Right lobe of liver (tissue), 6 donors: ENCODE measurements at regions not wholly inside any gene's neighbourhood (a gene's known extent, or its start where the extent isn't known, plus 50 kb on each side); places are given as distances from the start of the nearest gene placed in this dataset.

ENCODE experiments used
- ATAC-seq, 4 donors: fragments of 200-7000 bp; cut with Tn5 transposase; one replicate each; pipeline ENCODE4 v1.9.1; 2020; ENCODE audit warnings: mild to moderate bottlenecking in 4 of 4, moderate library complexity in 4 of 4
- DNase-seq, 3 donors: peaks; one replicate each; pipeline ENCODE4 v3.0.0-alpha.2; 2020
- H3K27ac ChIP-seq, 3 donors: fragments of 200-600 bp; one replicate each; pipeline ENCODE4 v1.8.0; 2022
- H3K27me3 ChIP-seq, 2 donors: fragments of 200-600 bp; one replicate each; pipeline ENCODE4 v1.8.0; 2022
- H3K36me3 ChIP-seq, 4 donors: fragments of 200-600 bp; sonication (generic) in 1 of 4; one replicate each; pipeline versions ENCODE4 v1.5.1 to v1.8.0; 2017 to 2022; ENCODE audit warnings: control low read depth in 1 of 4
- H3K4me1 ChIP-seq, 4 donors: fragments of 200-600 bp; sonication (generic) in 1 of 4; one replicate each; pipeline versions ENCODE4 v1.5.1 to v1.8.0; 2017 to 2022; ENCODE audit warnings: control low read depth in 1 of 4
- H3K4me3 ChIP-seq, 3 donors: fragments of 200-600 bp; one replicate each; pipeline ENCODE4 v1.8.0; 2022
- H3K9me3 ChIP-seq, 4 donors: fragments of 200-600 bp; sonication (generic) in 1 of 4; one replicate each; pipeline versions ENCODE4 v1.5.1 to v1.8.0; 2017 to 2022; ENCODE audit warnings: control low read depth in 1 of 4
- CTCF ChIP-seq, 4 donors: fragments of 200-600 bp in 3 of 4; fragments of 450-650 bp in 1 of 4; IDR thresholded peaks; one replicate each; pipeline versions ENCODE4 v1.5.1 to v1.8.0; 2016 to 2022; ENCODE audit warnings: antibody characterized with exemption in 4 of 4, mild to moderate bottlenecking in 2 of 4
- POLR2A ChIP-seq: fragments of 450-650 bp; IDR thresholded peaks from one replicate; pipeline ENCODE4 v1.6.1; 2017; ENCODE audit warnings: antibody characterized with exemption, mild to moderate bottlenecking
- WGBS: methylation state at CpG from one replicate; pipeline ENCODE4 v1.1.6; 2018; ENCODE audit warnings: low coverage, low lambda C conversion rate; ENCODE audit not compliant: insufficient coverage; ENCODE audit errors: missing lambda C conversion rate; 5-methylcytosine and 5-hydroxymethylcytosine counted together
- intact Hi-C, 2 donors: fragments of 100-400 bp; cut with DNase I; formaldehyde crosslinking; loops; one replicate each; pipeline versions ENCODE4 v1.11.2 to v1.14.1; 2022
- donor health status: DM: no; HTN: yes; CAD: no.
- donor health status: DM: no; HTN: no; CAD: no.
- donor health status: DM: no; HTN: no; CAD: no.
- donor health status: DM: no; HTN: yes; CAD: no.
- donor health status: DM: no; HTN: yes; CAD: no.

DNA sequence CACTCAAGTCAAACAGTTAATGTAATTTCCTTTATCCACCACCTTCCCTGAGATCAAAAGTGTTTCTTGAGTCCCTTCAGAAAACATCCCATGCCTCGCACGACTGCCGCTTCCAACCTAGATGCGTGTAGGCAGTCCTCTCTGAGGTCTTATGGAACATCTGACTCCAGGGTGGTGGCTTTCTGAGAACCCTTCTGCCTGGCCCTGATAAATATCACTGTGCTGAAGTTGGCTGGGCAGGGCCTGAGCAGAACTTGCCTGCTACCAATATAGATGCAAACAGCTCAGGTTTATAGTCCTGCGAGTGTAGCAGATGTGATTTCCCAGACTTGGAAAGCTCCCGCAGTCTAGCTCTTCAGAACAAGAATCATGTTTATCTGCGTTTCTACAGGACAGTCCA lies 61.1 kb upstream of the GPR12 start:
- no peak for TF ChIP-seq CTCF (IDR thresholded peaks at IDR 0.05)
- no peak for TF ChIP-seq POLR2A
- Histone ChIP-seq H3K27ac (no peak overlapping the region), H3K4me1 (no peaks in the 10 kb centered on the region), H3K9me3 (no peaks in the 10 kb centered on the region), H3K36me3 (no peaks in the 10 kb centered on the region), H3K4me3 (no peak overlapping the region), H3K27me3 (no peaks in the 10 kb centered on the region)
- DNase-seq (no peak), ATAC-seq (no peak)
- intact Hi-C loops: no loop called here
- WGBS: 82% methylated on average over 4 of the region's 7 CpGs

GRCh38 chr13:26820871-26821270 lies 60.3 kb upstream of the GPR12 start:
- Histone ChIP-seq H3K36me3 (no peaks in the 10 kb centered on the region), H3K4me1 (no peaks in the 10 kb centered on the region), H3K27me3 (no peaks in the 10 kb centered on the region), H3K4me3 (no peak overlapping the region), H3K27ac (no peak overlapping the region), H3K9me3 (no peaks in the 10 kb centered on the region)
- no peak for DNase-seq
- ATAC-seq: no peak
- 51% methylated on average over 4 of the region's 4 CpGs for WGBS
- TF ChIP-seq POLR2A (no peak), CTCF (IDR thresholded peaks at IDR 0.05) (no peak)
- intact Hi-C loops: no loop called here

DNA sequence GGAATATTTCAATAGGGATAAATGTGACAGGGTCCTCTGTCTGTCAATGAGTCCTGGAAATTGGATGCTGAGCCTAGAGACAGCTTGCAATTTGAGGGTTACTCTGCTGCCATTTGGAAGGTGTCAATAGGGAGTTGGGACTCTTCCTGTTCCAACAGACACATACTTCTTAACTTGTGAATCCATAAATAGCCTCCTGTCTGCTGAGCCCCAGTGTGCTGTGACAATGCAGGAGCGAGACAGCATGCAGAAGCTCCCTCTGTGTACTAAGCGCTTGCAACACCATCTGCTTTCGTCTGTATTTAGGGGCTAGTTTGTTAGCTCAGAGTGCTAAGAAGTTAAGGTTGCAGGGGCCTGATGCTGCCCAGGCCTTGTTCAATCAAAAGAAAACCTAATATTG lies 58.5 kb upstream of the GPR12 start:
- Histone ChIP-seq H3K9me3 (no peaks in the 10 kb centered on the region), H3K36me3 (no peaks in the 10 kb centered on the region), H3K27me3 (no peaks in the 10 kb centered on the region), H3K27ac (no peak overlapping the region), H3K4me3 (no peak overlapping the region), H3K4me1 (no peaks in the 10 kb centered on the region)
- no peak for DNase-seq
- WGBS: 41% methylated on average over 2 of the region's 3 CpGs
- intact Hi-C loops: no loop called here
- ATAC-seq: no peak
- TF ChIP-seq POLR2A (no peak), CTCF (IDR thresholded peaks at IDR 0.05) (no peak)

DNA sequence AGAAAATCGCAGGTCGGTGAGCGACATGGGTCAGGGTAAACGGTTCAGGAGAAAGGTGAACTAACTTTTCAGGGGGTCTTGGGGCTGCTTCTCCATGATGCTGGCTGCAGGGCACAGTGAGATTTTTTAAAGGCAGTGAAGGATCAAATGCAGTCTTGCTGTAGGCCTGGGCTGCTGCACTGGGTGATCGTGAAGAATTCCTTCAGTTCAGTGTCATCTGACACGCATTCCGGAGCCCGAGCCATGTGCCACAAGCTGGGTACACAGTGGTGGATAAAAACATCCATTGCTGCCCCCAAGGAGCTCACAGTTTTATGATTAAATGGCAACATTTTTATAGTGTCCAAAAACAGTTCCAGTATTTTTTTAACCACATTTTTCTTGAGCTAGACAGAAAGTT lies 56.3 kb upstream of the GPR12 start:
- ATAC-seq: no peak
- 86% methylated on average over 4 of the region's 8 CpGs for WGBS

More for the DNA sequence above, 56.3 kb upstream of the GPR12 start:
- intact Hi-C loops: no loop called here
- no peaks in the 10 kb centered on the region for H3K36me3 ChIP-seq
- no peak for DNase-seq
- no peaks in the 10 kb centered on the region for H3K9me3 ChIP-seq
- H3K4me1 ChIP-seq: no peaks in the 10 kb centered on the region
- no peak overlapping the region for H3K27ac ChIP-seq
- H3K4me3 ChIP-seq: no peak overlapping the region
- TF ChIP-seq POLR2A (no peak), CTCF (IDR thresholded peaks at IDR 0.05) (no peak)
- no peaks in the 10 kb centered on the region for H3K27me3 ChIP-seq
